HG03354 (cell line): ENCODE measurements at regions not wholly inside any gene's neighbourhood (a gene's known extent, or its start where the extent isn't known, plus 50 kb on each side); places are given as distances from the start of the nearest gene placed in this dataset.

Experiments
- ATAC-seq: cut with Tn5 transposase; IDR thresholded peaks from one replicate; pipeline ENCODE4 v1.9.1; 2021; ENCODE audit warnings: mild to moderate bottlenecking; ENCODE audit not compliant: unreplicated experiment, poor library complexity, severe bottlenecking

GRCh38 chr16:85249418-85250146 is 137.3 kb upstream of the CIBAR2 start:
- no peak for ATAC-seq

- no peak for ATAC-seq
These were observed 137.8 kb upstream of the CIBAR2 start for GRCh38 chr16:85250147-85250463.

- no peak for ATAC-seq
These were observed 138.4 kb upstream of the CIBAR2 start for GRCh38 chr16:85250609-85251223.

DNA sequence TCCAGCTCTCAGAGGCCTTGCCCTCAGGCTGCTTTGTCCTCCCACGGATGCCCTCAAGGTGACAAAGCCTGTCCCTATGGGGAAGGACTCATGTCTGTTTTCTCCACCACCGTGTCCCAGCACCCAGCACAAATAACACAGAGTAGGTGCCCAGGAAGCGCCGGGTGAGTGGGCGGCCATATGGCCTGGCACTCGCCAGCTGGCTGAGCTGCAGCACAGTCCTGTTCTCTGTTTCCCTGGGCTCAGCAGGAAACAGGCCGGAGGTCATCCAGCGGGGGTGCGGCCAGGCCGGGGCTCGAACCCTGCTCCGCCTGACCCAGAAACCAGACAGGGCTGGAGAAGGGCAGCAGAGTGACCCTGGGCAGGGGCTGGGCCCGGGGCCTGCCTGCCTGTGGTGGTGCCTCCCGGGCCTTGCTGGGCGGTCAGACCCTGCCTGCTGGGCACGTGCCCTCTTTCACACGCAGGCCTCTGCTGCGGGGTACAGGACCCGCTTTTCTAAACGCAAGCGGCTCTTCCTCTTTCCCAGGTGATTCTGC is 139.0 kb upstream of the CIBAR2 start:
- no peak for ATAC-seq

- no peak for ATAC-seq
These were observed 139.7 kb upstream of the CIBAR2 start for GRCh38 chr16:85252014-85252413.

DNA sequence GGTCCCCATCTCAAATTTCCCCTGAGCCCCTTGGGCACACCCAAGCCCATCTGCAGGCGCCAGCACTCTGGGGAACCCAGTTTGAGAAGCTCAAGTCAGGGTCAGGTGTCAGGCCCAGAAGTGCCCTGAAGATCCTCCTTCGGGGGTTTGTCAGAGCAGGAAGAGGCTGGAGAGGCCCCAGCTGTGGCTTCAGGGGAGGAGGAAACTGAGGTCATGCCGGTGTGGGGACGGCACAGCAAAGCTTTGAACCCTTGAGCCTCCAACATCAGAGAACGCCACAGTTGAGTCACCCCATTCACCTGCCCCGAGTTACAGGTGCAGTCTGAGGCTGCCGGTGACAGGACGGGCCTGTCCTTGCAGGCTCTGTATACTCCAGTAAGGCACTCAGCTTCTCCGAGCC is 140.2 kb upstream of the CIBAR2 start:
- ATAC-seq: no peak

GRCh38 chr16:85253084-85253941 is 141.0 kb upstream of the CIBAR2 start:
- no peak for ATAC-seq

- ATAC-seq: no peak
These were observed 141.8 kb upstream of the CIBAR2 start for GRCh38 chr16:85254051-85254450.

GRCh38 chr16:85254921-85255320 is 142.6 kb upstream of the CIBAR2 start:
- ATAC-seq: no peak

- ATAC-seq: no peak
These were observed 143.5 kb upstream of the CIBAR2 start for GRCh38 chr16:85255777-85256176.

- no peak for ATAC-seq
These were observed 144.0 kb upstream of the CIBAR2 start for GRCh38 chr16:85256190-85256739.

GRCh38 chr16:85257483-85257882 is 145.2 kb upstream of the CIBAR2 start:
- ATAC-seq: no peak

DNA sequence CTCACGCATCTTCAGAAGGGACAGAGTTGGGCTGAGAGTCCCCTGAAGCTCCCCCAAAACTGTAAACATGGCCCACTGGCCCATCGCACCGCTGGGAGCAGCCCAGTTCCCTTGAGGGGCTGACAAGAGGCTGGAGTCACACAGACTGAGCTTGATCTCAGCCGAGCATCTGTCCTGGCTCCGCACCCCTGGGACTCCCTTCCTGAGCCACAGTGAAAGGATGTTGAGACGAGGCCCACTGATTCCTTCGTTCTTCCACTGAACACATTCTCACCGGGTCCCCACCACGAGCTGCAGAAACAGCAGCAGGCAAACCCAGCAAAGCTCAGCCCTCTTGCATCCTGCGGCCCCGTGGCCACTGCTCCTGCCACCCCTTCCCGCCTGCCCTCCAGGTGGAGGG is 145.9 kb upstream of the CIBAR2 start:
- no peak for ATAC-seq

GRCh38 chr16:85258629-85259028 is 146.4 kb upstream of the CIBAR2 start:
- no peak for ATAC-seq

- ATAC-seq: no peak
These were observed 147.0 kb upstream of the CIBAR2 start for GRCh38 chr16:85259115-85259831.

DNA sequence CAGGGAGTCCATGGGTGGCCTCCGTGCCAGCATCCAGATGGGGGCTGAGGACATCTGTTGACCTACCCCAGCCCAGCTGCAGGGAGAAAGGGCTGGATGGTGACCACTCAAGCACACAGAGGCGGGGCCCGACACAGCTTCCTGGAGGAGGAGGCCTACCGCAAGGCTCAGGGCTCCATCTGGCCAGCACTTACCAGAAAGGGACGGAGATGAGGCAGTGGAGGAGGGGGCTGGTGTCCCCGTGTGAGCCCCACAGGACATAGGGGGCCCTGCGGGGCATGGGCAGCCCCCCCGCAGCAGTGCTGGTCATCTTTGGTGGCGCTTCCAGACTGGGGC is 147.5 kb upstream of the CIBAR2 start:
- no peak for ATAC-seq

GRCh38 chr16:85261204-85261603 is 148.9 kb upstream of the CIBAR2 start:
- no peak for ATAC-seq

DNA sequence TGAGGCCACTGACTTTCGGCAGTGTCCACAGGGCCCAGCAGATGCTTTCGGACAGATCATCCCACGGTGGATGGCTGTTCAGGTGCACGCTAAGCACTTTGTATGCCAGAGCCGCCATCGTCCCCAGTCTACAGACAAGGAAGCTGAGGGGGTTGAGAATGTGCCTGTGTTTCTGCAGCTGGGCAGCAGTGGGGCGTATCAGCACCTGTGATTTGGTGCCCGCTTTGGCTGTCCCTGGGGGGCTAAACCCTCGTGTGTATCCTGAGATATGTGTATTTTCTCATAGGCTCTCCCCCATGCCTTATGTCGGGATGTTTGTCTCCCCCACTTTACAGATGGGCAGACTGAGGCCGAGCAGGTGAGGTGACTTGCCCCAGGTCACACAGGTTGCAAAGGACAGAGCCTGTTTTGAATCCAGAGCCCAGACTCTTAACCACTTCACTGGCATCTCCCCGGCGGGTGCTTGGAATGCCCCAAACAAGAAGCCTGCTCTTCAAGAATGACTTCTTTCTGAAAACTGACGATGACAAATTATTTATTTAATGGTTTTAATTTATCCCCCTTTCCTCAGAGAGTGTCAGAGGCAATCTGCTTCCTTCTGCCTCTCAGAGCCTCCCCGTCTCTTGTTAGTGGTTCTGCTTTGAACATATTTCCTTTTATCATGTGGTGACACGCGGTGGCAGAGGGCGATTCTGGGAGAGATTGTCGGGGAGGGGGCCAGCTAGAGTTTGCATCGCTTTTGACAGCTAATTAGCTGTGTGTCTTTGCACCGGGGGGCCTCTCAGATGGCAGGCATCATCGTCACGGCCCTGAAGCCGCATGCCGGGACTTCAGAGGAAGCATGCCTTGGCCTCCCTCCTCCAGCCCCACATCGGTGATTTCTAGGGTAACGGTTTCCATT is 149.6 kb upstream of the CIBAR2 start:
- no peak for ATAC-seq
